NCI-H2171 (cell line): ENCODE measurements at regions not wholly inside any gene's neighbourhood (a gene's known extent, or its start where the extent isn't known, plus 50 kb on each side); places are given as distances from the start of the nearest gene placed in this dataset.
"Not testable (repeated sequence)": the region's sequence is repeated elsewhere in the genome, so short reads cannot be mapped to it uniquely, and the experiment has no call there.

Experiments
- DNase-seq: peaks from one replicate; lab custom pipeline; 2025; lab: John Stamatoyannopoulos, UW

DNA sequence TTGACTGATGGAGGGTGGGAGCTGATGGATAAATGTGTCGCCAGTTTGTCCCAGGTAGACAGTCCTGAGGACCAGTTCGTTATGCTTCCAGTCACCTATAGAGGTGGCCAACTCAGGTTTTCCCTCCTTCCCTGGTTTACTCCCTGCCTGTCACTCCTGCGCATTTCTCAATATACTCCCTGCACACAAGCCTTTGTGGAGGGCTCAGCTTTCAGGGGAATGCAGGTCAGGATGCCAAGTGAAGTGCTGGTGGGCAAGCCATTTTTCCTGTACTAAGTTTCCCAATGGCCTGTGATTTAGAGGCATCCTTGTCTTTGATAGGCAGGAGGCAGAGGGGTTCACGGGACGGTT, 473.5 kb upstream of the ZMIZ1 start:
- no peak for DNase-seq

DNA sequence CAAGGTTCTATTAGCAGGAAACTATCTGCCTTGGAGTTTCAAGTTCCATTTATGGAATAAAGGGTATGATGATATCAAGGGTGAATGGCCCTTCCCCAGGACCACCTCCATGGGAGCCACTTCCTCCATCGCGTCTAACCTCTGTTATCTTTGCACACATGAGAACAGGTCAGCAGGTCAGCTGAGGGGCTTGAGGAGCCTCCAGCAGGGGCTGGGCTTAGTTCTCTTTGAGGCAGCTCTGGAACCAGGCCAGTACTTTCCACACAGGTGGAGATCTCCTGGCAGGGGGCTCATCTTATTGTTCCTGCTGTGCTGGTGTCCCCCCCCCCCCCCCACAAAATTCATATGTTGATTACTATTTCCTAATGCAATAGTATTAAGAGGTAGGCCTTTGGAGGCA, 472.2 kb upstream of the ZMIZ1 start:
- DNase-seq: no peak

DNA sequence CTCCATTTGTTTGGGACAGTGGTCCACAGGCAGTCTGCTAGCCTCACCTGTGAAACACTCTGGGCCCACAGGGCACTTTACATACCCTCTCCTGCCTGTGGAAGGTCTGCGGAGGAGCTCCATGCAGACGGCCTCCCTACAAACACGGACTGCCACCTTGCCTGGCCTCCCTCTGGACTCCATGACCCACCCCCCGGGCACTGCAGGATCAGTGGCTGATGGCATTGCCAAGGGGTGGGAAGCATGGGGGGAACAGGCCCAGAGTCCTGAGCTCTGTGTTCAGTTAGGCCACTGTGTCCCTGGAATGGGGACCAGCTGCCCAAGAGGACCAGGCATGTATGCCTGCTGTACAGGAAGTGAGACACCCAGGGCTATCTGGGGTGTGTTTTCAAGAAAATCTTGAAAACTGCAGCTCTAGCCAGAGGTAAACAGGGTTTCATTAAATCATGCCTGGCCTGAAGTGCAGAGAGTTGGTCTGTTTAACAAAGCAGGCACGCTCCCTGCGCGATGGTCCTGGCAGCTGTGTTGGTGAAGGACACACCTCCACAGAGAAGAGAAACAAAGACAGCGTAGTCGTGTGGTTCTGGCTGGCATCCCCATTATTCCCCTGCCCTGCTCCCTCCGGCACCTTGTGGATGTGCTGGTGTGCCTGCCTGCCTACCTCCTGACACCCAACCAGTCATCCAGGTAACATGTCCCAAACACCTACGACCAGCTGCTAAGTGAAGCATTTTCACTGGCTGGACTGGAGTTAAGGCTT, 470.8 kb upstream of the ZMIZ1 start:
- no peak for DNase-seq

DNA sequence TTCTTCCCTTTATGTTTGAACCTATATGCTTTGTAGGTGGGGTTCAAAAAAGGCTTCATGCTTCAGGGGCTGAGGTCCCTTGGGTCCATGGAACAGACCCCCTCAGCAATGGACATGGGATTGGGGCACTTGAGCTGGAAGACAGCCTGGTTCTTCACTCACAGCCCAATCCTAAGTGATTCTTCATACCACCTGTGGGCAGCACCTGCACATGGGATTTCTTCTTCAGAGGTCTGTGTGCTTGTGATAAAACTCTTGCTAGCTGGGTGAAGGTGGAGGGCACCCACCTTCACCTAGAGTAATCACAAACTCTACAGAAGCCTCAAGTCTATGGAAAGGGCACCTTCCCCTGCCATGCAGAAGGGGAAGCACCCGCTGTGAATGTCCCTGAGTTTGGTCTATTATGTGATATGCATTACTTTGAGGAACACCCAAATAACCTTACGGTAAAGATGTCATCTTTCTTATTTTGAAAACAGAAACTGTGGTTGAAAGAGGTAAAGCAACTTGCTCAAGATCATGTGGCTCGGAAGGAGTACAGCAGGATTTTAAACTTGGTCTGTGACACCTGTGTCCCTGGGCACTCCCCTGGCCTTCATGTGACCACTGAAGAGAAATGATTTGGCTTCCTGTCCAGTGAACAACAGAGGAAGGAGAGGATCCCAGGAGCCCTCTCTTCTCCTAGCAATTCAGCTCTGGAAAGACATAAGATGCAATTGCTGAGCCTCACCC, 469.5 kb upstream of the ZMIZ1 start:
- DNase-seq: no peak

DNA sequence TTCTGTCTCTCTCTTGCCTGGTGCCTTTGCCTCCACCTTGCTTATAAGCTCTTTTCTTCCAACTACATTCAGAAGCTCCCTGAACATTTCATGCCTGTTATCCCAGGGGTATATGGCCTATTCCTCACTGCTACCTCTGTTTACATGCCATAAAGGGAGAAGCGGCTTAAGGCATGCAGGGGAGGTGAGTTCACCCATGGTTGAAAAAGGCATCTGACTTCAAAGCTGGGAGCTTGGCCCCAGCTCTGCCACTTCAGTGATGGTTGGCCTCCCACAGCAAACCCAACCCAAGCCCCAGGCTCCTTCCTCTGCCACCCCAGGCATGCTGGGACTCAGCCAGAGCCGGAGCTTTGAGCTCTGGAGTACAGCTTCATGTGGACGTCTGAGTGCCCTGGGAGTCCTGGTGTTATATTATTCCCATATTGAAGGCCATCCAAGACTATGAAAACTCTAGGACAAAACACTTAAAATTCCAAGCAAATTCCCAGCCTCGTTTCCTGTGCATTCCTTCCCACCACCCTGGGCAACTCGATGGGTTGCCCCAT, 468.6 kb upstream of the ZMIZ1 start:
- DNase-seq: no peak

DNA sequence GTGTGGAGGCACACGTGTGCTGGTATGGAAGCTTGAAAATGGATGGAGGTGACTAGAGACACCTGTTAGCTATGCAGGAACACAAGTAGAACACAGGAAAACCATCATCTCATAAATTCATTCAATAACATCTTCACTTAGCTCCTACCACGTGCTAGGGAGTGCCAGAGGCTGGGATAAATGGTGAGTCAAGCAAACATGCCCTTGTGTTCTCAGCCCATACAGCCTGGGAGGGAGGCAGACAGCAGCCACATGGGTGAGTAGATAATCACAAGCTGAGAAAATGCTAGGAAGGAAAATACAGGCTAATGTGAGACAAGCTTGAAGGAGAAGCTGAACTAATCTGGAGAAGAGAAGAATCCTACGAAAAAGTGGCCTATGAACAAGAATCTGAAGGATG, 468.0 kb upstream of the ZMIZ1 start:
- no peak for DNase-seq

DNA sequence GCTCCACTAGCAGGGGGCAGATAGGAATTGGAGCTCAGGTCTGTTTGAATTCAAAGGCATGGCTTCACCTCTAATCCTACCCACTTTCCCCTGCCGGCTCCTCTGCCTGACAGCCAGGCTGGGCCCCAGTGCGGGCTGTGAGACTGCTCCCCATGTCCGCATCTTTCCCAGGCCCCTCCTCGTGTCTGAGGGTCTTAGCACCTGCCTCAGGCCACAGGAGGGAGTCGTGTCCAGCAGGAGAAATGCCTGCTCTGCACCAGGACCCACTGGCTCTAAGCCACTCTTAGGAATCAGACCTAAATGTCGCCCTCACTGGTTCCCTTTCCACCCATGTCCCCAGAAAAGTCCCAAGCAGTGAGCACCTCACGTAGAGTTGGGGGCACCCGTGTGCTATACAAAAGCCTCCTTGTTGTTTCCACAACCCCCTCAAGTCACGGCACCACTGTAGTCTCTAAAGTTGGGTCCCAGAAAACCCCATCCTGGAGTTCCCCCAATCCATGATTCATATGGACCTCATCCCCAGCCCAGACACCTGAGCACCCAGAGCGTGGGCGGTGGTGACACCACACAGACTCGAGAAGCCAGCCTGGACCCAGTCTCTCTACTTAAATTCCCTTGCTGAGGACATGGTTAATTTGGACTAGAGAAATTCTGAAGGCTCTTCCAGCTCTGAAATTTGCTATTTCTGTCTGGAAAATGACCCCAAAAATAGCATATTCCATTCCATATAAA, 466.4 kb upstream of the ZMIZ1 start:
- no peak for DNase-seq

DNA sequence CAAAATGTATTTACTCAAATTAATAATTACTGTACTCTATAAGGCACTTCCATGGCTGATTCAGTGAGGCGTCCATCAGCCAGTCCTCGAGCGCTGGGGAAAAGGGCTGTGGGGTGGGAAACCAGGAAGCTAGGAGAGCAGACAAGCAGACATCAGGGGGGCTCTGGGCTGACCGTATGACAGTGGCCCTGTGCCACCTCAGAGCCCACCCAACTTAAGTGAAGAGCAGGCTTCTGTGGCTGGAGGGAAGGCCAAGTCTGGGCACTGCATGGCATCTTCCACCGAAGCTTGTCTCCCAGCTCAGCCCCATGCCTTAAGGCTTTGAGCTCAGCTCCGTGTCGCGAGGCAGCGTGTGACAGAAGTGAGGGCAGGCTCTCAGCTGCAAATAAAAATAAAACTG, 464.5 kb upstream of the ZMIZ1 start:
- DNase-seq: no peak

DNA sequence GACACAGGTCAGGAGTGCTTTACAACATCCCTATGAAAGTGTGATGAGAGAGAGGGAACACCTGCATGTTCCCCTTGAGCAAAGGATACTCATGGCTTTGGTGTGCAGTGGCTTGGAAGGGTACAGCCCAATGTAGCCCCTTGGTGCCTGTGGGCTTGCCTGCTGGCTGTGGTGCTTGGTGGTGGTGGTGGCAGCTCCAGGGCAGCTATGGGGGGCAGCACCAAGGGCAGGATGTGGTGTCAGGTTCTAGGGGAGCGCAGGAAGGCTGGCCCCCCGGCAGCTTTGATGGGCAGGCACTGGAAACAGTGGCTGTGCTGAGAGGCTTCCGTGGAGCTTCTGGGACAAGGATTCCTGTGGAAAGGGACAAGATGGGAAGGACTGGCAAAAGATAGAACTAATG, 464.0 kb upstream of the ZMIZ1 start:
- DNase-seq: no peak

DNA sequence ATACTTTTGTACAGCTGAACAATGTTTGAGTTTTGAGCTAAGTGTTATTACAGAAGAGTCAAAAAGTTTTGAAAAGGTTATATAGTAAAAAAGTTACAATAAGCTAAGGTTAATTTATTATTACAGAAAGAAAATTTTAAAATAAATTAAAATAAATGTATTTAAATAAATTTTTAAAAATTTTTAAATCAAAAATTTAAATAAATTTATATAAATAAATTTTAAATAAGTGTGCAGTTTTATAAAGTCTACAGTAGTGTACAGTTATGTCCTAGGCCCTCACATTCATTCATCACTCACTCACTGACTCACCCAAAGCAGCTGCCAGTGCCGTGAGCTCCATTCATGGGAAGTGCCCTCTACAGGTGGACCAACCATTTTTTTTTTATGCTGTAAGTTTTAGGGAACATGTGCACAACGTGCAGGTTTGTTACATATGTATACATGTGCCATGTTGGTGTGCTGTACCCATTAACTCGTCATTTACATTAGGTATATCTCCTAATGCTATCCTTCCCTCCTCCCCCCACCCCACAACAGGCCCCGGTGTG, 462.9 kb upstream of the ZMIZ1 start:
- DNase-seq: no peak

DNA sequence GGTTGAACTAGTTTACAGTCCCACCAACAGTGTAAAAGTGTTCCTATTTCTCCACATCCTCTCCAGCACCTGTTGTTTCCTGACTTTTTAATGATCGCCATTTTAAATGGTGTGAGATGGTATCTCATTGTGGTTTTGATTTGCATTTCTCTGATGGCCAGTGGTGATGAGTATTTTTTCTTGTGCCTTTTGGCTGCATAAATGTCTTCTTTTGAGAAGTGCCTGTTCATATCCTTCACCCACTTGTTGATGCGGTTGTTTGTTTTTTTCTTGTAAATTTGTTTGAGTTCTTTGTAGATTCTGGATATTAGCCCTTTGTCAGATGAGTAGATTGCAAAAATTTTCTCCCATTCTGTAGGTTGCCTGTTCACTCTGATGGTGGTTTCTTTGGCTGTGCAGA, 462.0 kb upstream of the ZMIZ1 start:
- not testable (repeated sequence) for DNase-seq

DNA sequence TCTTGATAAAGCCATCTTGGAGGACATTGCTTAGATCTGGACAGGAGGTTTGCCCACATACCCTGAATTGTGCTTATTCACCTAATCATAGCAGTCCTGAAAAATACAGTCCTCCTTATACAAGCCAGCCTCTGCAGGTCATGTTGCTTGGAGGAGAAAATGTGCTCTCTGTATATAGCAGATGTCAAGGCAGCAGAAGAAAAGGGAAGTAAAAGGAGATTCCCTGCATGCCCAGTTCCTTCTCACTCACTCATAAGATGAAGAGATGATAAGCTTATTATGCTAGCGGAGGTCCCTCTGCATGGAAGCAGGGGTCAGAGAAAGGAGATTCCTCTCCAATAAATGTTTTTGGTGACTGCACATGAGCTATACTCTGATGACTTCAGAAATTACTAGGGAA, 458.8 kb upstream of the ZMIZ1 start:
- DNase-seq: no peak

DNA sequence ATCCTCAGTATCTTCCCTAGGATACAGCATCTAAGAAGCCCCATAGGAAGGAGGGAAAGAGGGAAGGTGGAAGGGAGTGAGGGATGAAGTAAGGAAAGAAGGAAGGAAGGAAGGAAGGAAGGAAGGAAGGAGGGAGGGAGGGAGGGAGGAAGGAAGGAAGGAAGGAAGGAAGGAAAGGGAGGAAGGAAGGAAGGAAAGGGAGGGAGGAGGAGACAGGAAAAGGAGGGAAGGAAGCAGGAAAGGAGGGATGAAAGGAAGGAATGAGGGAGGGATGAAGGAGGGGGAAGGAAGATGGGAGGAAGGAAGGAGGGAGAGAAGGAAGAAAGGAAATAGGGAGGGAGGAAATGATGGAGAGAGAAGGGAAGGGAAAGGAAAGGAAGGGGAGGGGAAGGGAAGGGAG, 455.6 kb upstream of the ZMIZ1 start:
- DNase-seq: no peak

DNA sequence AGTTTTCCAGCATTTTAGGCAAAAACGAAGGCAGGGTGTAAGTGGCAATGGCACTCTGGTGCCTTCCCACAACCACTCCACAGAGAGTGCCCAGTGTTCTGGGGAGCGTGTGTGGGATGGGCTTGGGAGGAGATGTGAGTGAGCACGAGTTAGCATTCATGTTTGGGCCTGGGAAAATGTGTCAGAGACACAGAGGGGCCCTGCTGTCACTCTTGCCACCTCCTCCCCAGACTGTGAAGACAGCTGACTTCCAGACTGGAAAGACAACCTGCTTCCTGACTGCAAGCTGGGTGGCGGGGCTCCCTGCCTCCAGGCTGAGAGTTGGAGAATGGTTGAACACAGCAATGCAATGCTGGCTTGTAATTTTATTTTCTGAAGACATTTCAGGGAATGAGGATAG, 454.5 kb upstream of the ZMIZ1 start:
- no peak for DNase-seq

DNA sequence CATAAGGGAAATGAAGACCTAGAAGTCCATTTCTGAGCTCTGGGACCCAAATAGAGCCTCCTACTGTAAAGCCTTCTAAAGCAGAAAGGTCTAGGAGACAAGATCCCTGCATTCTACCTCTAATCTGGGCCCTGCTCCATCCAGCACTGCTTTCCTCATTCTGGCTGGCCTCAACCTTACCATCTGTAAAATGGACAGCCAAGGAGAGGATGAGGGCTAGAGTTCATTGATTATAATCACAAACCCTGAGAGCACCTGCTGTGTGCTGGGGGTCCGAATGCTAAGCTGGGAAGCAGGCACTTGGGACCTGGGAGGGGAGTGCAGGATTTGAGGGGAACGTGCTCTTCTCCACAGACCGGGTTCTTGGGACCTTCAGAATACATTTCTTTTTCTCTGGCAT, 454.0 kb upstream of the ZMIZ1 start:
- DNase-seq: no peak

DNA sequence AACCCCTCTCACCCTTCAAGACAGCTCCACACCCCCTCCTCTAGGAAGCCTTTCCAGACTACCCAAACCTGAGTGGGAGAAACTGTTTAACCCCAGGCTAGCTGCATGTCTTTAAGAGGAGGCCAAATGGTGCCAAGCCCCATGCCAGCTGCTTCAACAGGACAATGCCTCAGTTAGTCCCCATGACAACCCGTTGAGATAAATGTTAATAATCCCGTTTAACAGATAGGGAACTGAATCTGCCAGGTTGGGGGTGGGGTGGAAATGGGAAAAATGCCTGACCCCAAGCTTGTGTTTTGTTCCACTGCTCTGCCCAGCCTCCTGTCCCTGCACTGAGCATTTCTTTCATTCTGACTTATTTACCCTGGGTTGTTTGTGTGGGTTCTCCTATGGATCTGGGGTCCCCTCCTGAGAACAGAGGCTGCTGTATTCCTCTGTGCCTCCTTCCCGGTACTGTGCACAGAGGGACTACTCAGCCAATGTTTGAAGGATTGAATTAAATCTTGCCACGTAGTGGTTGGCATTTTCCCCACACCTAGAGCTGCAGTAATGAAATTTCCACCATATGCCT, 452.6 kb upstream of the ZMIZ1 start:
- DNase-seq: no peak

DNA sequence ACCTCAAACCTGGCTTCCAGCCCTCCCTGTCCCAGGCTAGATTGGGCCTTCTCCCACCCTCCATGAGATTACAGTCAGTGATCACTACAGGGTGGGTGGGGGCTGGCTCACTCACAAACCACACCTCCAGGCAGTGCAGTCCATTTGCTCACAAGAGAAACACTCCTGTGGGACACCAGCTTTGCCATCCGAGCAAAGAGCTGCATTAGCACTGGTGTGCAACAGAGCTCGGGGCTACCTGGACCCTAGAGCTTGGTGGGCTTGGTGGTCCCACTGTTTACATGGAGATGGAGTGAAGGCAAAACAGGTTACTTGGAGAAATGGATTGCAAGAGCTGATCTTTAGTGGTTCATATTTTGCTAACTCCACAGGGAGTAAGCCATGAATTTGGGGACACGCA, 451.7 kb upstream of the ZMIZ1 start:
- DNase-seq: no peak

DNA sequence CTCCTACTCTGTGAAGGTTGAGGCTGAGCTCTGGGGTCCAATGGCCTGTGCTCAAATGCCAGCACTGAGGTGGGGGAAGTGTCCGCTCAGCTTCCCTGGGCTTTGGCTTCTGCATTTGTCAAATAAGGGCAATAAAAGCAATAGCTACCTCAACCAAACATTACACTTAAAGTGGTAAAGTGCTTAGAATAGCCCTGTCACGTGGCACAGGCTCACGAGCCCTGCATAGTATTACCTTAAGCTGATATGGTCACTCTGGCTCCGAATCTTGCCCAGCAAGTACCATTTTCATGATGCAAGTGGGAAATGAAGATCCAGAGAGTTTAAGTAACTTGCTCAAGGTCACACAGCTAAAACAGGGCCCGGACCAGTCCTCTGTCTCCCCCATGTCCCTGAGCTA, 451.1 kb upstream of the ZMIZ1 start:
- DNase-seq: no peak

DNA sequence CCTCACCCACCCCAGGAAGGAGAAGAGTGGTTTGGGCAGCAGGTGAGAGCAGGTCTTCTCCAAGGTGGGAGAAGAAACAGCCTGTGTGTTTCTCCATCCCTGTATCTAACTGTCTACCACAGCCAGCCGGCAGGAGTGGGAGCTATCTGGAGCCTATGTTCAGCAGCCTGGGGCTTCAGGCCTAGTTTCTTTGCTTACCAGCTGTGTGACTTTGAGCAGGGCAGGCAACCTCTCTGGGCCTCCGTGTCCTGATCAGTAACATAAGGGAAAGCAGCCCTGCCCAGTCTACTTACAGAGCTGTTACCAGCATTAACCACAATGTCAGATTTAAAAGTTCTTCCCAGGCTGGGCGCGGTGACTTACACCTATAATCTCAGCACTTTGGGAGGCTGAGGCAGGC, 450.7 kb upstream of the ZMIZ1 start:
- no peak for DNase-seq

DNA sequence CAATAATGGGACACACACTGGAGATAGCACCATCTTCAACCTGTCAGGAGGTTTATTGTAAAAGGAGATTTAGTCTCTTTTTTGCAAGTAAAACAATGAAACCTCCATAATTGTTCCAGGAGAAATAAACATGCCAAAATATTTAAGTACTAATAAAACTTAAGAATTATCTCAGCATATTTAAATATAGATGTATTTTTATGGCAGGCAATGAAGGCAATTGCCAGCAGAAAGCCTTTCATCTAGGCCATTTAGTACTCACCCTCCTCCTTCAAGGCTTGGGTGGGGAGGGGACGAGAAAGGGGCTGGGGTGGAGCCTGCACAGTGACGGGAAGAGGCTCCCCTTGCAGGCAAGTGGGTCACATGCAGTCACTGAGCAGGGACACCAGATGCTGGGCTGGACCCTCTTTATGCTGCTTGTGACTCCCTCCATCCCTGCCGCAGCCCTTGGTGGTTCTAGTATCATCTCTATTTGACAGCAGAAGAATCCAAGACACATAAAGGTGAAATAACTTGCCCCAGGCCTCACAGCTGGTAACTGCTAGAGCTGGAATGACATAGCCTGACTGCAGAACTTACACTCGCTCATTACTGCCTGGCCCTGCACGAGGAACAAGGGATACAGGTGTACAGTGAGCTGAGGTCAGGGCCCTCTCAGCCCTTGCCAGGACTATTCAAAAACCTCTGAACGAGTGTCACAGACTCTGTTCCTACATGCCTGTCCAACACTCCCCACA, 449.5 kb upstream of the ZMIZ1 start:
- DNase-seq: no peak

DNA sequence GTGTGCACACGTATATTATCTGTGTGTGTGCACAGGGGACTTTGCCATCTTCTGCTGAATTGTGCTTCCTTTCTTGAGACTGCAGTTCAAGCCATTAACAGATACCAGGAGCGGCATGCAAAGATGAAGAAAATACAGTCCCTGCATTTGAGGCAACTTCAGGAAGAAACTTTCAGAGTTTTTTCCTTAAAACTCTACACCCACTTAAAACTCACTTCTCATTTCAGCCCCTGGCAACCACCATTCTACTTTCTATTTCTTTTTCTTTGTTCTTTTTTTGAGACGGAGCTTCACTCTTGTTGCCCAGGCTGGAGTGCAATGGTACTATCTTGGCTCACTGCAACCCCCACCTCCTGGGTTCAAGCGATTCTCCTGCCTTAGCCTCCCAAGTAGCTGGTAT, 448.9 kb upstream of the ZMIZ1 start:
- no peak for DNase-seq
